Tibial nerve (tissue), 3 donors: ENCODE measurements at regions not wholly inside any gene's neighbourhood (a gene's known extent, or its start where the extent isn't known, plus 50 kb on each side); places are given as distances from the start of the nearest gene placed in this dataset.

Source experiments
- POLR2A ChIP-seq, 2 donors: fragments of 450-650 bp; IDR thresholded peaks; one replicate each; pipeline ENCODE4 v1.6.1; 2017; ENCODE audit warnings: antibody characterized with exemption in 2 of 2, mild to moderate bottlenecking in 2 of 2, moderate library complexity in 2 of 2
- TF ChIP-seq, protein P1 (sequence below), 5 experiments: fragments of 200-600 bp in 3 of 5; fragments of 450-650 bp in 2 of 5; sonication (generic) in 3 of 5; IDR thresholded peaks; one replicate each; pipeline ENCODE4 v1.5.1; 2016 to 2019; ENCODE audit warnings: antibody characterized with exemption in 5 of 5, mild to moderate bottlenecking in 3 of 5, moderate library complexity in 2 of 5

DNA sequence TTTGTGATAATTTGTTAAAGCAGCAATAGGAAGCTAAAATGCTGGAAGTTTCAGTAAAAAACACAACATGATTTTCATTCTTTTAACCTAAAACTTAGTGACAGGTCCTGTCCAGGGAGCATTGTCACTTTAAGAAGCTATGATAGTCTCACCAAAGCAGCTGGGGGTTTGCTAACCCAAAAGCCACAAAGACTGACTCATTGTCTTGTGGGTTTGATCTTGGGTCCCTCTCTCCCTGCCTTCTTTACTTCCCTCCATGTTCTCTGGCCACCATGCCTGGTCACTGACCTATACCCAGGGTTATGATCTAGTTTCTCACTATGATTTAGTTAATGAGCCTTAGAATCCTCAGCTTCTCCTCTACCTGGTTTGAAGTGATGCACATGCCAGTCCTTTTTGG, 213.5 kb upstream of the PTGFR start:
- TF ChIP-seq, protein P1, sequence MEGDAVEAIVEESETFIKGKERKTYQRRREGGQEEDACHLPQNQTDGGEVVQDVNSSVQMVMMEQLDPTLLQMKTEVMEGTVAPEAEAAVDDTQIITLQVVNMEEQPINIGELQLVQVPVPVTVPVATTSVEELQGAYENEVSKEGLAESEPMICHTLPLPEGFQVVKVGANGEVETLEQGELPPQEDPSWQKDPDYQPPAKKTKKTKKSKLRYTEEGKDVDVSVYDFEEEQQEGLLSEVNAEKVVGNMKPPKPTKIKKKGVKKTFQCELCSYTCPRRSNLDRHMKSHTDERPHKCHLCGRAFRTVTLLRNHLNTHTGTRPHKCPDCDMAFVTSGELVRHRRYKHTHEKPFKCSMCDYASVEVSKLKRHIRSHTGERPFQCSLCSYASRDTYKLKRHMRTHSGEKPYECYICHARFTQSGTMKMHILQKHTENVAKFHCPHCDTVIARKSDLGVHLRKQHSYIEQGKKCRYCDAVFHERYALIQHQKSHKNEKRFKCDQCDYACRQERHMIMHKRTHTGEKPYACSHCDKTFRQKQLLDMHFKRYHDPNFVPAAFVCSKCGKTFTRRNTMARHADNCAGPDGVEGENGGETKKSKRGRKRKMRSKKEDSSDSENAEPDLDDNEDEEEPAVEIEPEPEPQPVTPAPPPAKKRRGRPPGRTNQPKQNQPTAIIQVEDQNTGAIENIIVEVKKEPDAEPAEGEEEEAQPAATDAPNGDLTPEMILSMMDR (IDR thresholded peaks at IDR 0.05) = no peak
- TF ChIP-seq POLR2A (IDR thresholded peaks at IDR 0.05) = no peak
